ENCODE measurements at regions not wholly inside any gene's neighbourhood (a gene's known extent, or its start where the extent isn't known, plus 50 kb on each side); places are given as distances from the start of the nearest gene placed in this dataset.

- TF ChIP-seq, protein P1, sequence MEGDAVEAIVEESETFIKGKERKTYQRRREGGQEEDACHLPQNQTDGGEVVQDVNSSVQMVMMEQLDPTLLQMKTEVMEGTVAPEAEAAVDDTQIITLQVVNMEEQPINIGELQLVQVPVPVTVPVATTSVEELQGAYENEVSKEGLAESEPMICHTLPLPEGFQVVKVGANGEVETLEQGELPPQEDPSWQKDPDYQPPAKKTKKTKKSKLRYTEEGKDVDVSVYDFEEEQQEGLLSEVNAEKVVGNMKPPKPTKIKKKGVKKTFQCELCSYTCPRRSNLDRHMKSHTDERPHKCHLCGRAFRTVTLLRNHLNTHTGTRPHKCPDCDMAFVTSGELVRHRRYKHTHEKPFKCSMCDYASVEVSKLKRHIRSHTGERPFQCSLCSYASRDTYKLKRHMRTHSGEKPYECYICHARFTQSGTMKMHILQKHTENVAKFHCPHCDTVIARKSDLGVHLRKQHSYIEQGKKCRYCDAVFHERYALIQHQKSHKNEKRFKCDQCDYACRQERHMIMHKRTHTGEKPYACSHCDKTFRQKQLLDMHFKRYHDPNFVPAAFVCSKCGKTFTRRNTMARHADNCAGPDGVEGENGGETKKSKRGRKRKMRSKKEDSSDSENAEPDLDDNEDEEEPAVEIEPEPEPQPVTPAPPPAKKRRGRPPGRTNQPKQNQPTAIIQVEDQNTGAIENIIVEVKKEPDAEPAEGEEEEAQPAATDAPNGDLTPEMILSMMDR (IDR thresholded peaks at IDR 0.05): no peak
- TF ChIP-seq POLR2A (IDR thresholded peaks at IDR 0.05) (no peak), EP300 (IDR thresholded peaks at IDR 0.05) (no peak)
Measured at GRCh38 chr10:60488111-60488669, 98.5 kb upstream of the ANK3 start.

Data from ovary (tissue), 3 donors.